ENCODE measurements at regions not wholly inside any gene's neighbourhood (a gene's known extent, or its start where the extent isn't known, plus 50 kb on each side); places are given as distances from the start of the nearest gene placed in this dataset.
"Not testable (repeated sequence)": the region's sequence is repeated elsewhere in the genome, so short reads cannot be mapped to it uniquely, and the experiment has no call there.

DNA sequence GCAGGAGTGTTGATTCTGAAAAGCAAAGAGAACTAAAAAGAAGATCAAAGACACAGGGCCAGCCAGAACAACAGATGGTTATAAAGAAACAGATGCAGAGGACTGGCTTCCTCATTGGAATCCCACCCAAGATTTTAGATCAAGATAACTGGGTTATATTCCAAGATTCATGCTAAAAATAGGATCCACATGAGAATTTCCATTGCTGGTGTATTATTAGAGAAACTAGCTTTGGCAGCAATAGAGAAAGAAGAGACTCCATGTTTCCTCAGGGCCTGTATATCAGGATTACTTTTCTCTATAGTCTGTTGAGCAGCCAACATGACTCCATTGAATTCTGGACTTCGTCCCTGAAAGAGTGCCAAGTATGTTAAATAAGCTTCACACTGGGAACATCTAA is 367.3 kb downstream of the TUSC1 start:
- H3K36me3 ChIP-seq: no peaks in the 10 kb centered on the region
- H3K27ac ChIP-seq: no peak overlapping the region
- intact Hi-C loops (cut with DNase I; ENCODE audit: low total_unique reads): no loop called here
- no peaks in the 10 kb centered on the region for H3K9me3 ChIP-seq
- WGBS, 2 donors (ENCODE audit: low coverage in 1 of 2): 61 to 86% methylated on average over 1 of the region's 1 CpG
- H3K4me3 ChIP-seq: no peak overlapping the region
- H3K27me3 ChIP-seq: no peaks in the 10 kb centered on the region
- no peaks in the 10 kb centered on the region for H3K4me1 ChIP-seq
- DNase-seq: no peak
- TF ChIP-seq EP300 (IDR thresholded peaks at IDR 0.05; ENCODE audit: low read depth): no peak
- TF ChIP-seq, protein P1, sequence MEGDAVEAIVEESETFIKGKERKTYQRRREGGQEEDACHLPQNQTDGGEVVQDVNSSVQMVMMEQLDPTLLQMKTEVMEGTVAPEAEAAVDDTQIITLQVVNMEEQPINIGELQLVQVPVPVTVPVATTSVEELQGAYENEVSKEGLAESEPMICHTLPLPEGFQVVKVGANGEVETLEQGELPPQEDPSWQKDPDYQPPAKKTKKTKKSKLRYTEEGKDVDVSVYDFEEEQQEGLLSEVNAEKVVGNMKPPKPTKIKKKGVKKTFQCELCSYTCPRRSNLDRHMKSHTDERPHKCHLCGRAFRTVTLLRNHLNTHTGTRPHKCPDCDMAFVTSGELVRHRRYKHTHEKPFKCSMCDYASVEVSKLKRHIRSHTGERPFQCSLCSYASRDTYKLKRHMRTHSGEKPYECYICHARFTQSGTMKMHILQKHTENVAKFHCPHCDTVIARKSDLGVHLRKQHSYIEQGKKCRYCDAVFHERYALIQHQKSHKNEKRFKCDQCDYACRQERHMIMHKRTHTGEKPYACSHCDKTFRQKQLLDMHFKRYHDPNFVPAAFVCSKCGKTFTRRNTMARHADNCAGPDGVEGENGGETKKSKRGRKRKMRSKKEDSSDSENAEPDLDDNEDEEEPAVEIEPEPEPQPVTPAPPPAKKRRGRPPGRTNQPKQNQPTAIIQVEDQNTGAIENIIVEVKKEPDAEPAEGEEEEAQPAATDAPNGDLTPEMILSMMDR (IDR thresholded peaks at IDR 0.05): no peak
- no peak for TF ChIP-seq POLR2A (IDR thresholded peaks at IDR 0.05)
- in situ Hi-C loops (cut with MboI; ENCODE audit: low pct_ligation_motif_present in 1 of 4, low pct_unique_long_range_greater_than_20kb in 1 of 4, low sequenced_read_pairs in 3 of 4): no loop called here

DNA sequence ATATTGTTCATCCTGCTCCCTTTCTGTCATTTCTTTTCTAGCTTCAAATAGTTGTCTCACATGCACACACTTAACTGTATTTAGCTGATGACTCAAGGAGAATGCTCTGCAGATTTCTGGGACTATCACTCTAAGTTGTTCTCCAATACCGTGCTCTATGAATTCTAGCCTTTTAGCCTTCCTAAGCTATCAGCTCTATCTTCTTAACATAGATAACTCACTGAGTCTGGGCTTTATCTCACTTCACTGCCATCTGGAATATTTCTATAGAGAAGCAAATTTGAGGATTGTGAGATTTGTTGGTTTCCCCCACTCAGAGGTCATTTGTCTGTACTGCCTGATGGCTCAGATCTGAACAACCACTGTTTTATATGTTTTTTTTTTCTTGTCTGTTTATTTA is 369.7 kb downstream of the TUSC1 start:
- Histone ChIP-seq H3K4me3 (no peak overlapping the region), H3K27me3 (no peaks in the 10 kb centered on the region), H3K27ac (no peak overlapping the region), H3K9me3 (no peaks in the 10 kb centered on the region), H3K4me1 (no peaks in the 10 kb centered on the region), H3K36me3 (no peaks in the 10 kb centered on the region)
- in situ Hi-C loops (cut with MboI; ENCODE audit: low pct_ligation_motif_present in 1 of 4, low pct_unique_long_range_greater_than_20kb in 1 of 4, low sequenced_read_pairs in 3 of 4): no loop called here
- no peak for TF ChIP-seq POLR2A (IDR thresholded peaks at IDR 0.05)
- TF ChIP-seq EP300 (IDR thresholded peaks at IDR 0.05; ENCODE audit: low read depth): no peak
- TF ChIP-seq POLR2AphosphoS5 (IDR thresholded peaks at IDR 0.05): no peak
- 78 to 86% methylated on average over 1 of the region's 1 CpG for WGBS, 2 donors (ENCODE audit: low coverage in 1 of 2)
- intact Hi-C loops (cut with DNase I; ENCODE audit: low total_unique reads): no loop called here
- DNase-seq: no peak

DNA sequence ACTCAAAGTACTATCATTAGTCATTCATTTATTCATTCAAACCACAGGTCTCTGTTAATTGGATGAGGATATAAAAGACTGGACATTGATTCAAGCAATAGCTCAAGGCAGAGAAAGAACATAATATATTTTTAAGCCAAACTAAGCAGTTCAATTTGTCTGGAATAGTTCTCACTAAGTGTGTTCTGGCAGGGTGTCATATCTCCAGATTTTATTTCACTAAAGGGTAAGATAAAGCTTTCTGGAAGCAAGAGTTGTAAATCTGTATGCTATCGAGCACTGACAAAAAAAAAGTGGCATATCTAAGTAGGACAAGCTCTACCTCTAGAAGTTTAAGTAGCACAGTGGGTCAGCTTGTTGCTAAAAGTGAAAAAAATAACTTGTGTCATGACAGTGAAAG is 375.6 kb downstream of the TUSC1 start:
- Histone ChIP-seq H3K4me1 (no peaks in the 10 kb centered on the region), H3K4me3 (no peak overlapping the region), H3K27me3 (no peaks in the 10 kb centered on the region), H3K36me3 (no peaks in the 10 kb centered on the region), H3K9me3 (no peaks in the 10 kb centered on the region), H3K27ac (no peak overlapping the region)
- TF ChIP-seq POLR2A (IDR thresholded peaks at IDR 0.05) (no peak), EP300 (IDR thresholded peaks at IDR 0.05; ENCODE audit: low read depth) (no peak), POLR2AphosphoS5 (IDR thresholded peaks at IDR 0.05) (no peak)
- TF ChIP-seq, protein P1 (IDR thresholded peaks at IDR 0.05): no peak
- DNase-seq: no peak
- intact Hi-C loops (cut with DNase I; ENCODE audit: low total_unique reads): no loop called here
- in situ Hi-C loops (cut with MboI; ENCODE audit: low pct_ligation_motif_present in 1 of 4, low pct_unique_long_range_greater_than_20kb in 1 of 4, low sequenced_read_pairs in 3 of 4): no loop called here
- WGBS, 2 donors (ENCODE audit: low coverage in 1 of 2): 14 to 23% methylated on average over 1 of the region's 1 CpG

DNA sequence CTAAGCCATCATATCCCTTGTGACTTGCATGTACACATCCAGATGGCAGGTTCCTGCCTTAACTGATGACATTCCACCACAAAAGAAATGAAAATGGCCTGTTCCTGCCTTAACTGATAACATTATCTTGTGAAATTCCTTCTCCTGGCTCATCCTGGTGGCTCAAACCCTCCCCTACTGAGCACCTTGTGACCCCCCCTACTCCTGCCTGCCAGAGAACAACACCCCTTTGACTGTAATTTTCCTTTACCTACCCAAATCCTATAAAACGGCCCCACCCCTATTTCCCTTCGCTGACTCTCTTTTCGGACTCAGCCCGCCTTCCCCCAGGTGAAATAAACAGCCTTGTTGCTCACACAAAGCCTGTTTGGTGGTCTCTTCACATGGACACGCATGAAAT is 390.0 kb downstream of the TUSC1 start:
- intact Hi-C loops (cut with DNase I; ENCODE audit: low total_unique reads): not testable (repeated sequence)

DNA sequence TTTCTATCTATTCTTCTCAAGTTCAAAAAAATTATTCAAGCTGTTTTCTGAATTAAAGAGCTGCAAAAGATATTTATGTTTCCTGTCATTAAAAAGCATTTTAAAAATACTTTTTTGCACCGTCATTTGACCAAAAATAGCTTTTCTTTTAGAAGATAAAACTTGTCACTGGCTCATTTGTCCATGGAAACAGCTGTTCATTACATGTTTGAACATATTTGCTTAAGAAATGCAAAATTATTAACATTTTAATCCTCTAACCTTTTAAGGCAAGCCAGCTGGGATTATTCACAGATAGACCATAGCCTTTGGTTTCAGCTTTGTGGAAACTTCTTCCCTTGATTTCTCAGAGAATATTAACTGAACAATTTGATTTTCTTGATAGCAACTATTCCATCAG is 393.9 kb downstream of the TUSC1 start:
- TF ChIP-seq POLR2A (IDR thresholded peaks at IDR 0.05): no peak
- TF ChIP-seq POLR2AphosphoS5 (IDR thresholded peaks at IDR 0.05): no peak
- TF ChIP-seq EP300 (IDR thresholded peaks at IDR 0.05; ENCODE audit: low read depth): no peak
- TF ChIP-seq, protein P1 (IDR thresholded peaks at IDR 0.05): no peak
- in situ Hi-C loops (cut with MboI; ENCODE audit: low pct_ligation_motif_present in 1 of 4, low pct_unique_long_range_greater_than_20kb in 1 of 4, low sequenced_read_pairs in 3 of 4): no loop called here
- H3K27me3 ChIP-seq: no peaks in the 10 kb centered on the region
- DNase-seq: no peak
- no peaks in the 10 kb centered on the region for H3K36me3 ChIP-seq
- 40 to 56% methylated on average over 1 of the region's 1 CpG for WGBS, 2 donors (ENCODE audit: low coverage in 1 of 2)
- no peak overlapping the region for H3K27ac ChIP-seq
- intact Hi-C loops (cut with DNase I; ENCODE audit: low total_unique reads): no loop called here
- H3K4me1 ChIP-seq: no peaks in the 10 kb centered on the region
- no peaks in the 10 kb centered on the region for H3K9me3 ChIP-seq
- H3K4me3 ChIP-seq: no peak overlapping the region

More for the DNA sequence above, 390.0 kb downstream of the TUSC1 start:
- 85 to 97% methylated on average over 4 to 5 of the region's 5 CpGs for WGBS, 2 donors (ENCODE audit: low coverage in 1 of 2)
- H3K9me3 ChIP-seq; H3K4me1 ChIP-seq; H3K27me3 ChIP-seq; H3K36me3 ChIP-seq; H3K27ac ChIP-seq; in situ Hi-C loops (cut with MboI; ENCODE audit: low pct_ligation_motif_present in 1 of 4, low pct_unique_long_range_greater_than_20kb in 1 of 4, low sequenced_read_pairs in 3 of 4); H3K4me3 ChIP-seq; DNase-seq: not testable (repeated sequence)

All from transverse colon (tissue), 4 donors.